NCI-H2107 treated with DMSO at 0.1 percent for 48 hours (cell line): ENCODE measurements at regions not wholly inside any gene's neighbourhood (a gene's known extent, or its start where the extent isn't known, plus 50 kb on each side); places are given as distances from the start of the nearest gene placed in this dataset.

Experiments used
- DNase-seq: peaks from one replicate; lab custom pipeline; 2025; ENCODE audit not compliant: unreplicated experiment; lab: John Stamatoyannopoulos, UW

DNA sequence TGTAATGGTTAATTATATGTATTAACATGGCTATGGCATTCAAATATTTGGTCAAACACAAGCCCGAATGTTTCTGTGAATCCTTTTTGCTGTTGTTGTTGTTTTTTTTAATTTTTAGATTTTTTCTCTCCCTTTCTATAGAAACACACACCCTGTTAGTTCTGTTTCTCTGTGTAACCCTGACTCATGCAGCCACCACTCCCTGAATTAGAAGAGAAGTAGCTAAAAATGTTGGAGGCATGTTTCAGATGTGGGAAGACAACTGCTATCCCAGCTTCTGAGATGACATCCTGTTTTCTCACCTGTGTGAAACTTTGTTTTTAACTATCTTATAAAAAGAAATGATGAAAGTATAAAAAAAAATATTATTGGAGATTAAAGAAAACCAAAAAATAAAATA lies 219.6 kb upstream of the RGPD4 start:
- no peak for DNase-seq

DNA sequence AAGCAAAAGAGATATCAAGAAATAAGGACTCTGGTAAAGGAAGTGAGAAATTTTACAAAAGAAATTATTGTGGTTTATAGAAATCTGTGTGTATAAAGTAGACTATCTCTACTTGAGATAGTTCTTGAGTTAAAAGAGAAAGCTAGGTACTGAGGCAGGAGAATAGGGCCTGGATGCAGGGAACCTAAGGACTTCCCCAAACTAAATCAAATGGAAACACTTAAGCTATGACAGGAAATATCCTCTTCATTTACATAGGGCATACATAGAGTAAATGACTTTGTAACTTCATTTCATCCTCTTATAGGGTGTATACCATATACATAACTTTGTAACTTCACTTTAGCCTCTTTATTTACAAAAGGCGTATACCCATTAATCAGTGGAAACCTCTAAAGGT lies 219.2 kb upstream of the RGPD4 start:
- no peak for DNase-seq

DNA sequence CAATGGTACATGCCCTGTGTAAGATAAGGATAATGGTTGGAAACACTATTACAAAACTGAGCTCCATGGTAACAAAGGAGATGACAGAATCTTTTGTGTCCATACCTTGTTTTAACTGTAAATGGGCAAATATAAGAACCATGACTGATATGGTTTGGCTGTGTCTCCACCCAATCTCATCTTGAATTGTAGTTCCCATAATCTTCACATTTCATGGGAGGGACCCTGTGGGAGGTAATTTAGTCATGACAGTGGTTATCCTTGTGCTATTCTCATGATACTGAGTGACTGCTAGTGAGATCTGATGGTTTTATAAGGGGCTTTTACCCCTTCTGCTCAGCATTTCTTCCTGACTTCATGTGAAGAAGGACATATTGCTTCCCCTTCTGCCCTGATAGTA lies 211.7 kb upstream of the RGPD4 start:
- no peak for DNase-seq

DNA sequence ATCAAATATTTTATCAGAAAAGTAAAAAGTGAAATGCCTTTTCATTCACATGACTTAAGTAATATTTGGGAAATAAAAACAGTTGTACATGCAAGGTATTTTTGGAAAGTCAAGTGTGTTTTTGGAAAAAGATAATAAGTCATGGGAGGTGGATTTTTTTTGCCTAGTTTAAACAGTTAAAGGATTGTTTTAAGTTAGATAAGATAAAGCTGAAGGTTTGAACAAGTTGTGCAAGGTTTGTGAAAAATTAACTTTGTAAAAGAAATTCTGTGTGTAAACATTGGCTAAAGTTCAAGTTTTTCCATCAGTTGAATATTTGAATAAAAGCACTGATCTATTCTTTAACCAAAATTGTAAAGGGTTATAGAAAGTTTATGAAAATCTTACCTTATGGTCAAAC lies 207.9 kb upstream of the RGPD4 start:
- no peak for DNase-seq

DNA sequence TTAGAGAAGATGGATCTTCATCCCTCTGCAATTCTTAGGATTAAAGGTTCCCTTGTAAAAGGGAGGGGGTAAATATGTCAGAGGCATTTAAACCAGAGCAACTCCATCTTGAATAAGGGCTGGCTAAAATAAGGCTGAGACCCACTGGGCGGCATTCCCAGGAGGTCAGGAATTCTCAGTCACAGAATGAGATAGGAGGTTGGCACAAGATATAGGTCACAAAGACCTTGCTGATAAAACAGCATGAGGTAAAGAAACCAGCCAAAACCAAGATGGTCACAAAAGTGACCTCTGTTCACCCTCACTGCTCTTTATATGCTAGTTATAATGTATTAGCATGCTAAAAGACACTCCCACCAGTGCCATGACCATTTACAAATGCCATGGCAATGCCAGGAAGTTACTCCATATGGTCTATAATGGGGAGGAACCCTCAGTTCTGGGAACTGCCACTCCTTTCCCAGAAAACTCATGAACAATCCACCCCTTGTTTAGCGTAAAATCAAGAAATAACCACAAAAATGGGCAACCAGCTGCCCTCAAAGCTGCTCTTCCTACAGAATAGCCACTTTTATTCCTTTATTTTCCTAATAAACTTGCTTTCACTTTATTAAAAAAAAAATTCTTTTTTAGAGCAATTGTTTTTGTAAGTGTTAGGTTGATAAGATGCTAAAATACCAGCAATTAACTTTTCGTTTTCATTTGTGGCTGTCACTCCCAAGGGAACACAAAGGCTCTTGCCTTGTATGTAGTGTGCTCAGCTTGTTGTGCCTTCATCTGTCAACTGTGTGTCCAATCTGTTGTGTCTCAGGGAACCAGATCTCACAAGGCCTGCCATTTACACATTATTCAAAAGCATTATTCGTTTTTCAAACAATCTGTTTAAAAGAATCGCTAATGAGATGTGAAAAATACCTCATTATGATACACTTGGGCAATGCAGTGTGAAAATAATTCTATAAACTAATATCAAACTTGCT lies 205.2 kb upstream of the RGPD4 start:
- DNase-seq = no peak

DNA sequence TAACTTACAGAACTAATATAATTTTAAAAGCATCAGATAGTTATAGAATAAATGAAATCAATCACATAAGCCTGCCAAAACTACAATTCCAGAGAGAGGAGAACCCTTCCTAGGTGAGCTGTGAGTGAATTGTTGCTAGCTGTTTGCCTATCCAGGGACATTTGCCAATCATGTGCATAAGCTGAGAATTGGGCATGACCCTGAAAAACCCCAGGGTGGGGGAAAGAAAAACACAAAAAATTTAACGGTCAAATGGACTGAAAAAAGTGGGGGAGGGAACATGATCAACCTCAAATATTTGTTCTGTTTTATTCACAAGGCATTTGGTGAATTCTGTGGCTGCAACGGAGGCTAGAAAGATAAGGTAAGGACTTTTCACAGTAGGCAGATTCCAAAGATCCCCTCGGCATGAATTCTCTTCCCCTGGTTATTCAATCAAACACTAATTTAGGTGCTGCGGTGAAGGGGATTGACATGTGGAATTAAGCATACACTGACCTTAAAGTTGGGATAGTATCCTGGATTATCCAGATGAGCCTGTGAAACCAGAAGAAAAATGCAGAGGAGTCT lies 203.9 kb upstream of the RGPD4 start:
- no peak for DNase-seq

DNA sequence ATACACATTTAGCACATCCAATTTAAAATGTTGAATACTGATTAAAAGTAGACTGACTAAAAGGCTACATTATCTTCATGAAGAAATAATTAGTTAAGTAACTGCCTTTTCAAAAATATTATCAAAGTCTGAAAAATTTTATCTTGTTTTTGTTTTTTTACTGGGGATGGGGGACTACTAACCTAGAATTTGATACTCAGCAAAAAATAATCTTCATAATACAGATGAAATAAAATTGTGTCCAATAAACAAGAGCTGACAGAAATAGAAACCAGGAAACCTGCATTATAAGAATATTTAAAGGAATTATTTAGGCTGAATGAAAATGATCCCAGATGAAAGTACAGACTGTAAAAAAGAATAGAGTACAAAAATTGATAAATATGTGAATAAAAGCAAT lies 200.7 kb upstream of the RGPD4 start:
- DNase-seq = no peak

DNA sequence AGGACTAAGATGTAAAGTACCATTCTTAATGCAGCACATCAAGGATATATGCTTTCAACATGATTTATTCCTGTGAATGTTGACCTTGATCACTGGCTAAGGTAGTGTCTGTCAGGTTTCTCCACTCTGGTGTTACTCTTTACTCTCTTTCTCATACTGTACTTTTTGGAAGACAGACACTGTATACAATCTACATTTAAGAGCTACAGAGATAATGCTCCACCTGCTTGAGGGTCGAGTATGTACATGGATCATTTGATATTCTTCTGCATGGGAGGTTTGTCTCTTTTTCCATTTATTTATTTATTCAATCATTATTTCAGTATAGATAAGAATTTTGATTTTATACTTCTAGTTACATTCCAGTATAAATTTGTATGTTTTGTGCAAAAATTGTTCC lies 199.5 kb upstream of the RGPD4 start:
- no peak for DNase-seq

DNA sequence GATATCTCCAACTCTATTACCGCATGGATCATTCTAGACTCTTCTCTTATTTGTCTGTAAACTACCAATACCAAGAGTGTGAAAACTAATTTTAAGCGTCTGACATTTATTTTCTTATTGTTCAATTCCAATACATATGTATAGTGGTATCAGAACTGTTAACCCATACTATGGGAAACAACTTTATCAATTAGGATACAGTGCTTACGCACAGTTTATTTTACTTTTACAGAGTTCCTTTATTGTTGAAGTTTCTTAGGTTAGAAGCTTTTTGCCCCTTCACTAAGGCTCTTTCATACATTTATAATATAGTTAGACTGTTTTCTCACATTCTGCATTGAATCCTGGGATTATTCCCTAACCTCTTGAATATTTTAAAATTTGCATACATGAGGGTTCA lies 198.8 kb upstream of the RGPD4 start:
- no peak for DNase-seq

DNA sequence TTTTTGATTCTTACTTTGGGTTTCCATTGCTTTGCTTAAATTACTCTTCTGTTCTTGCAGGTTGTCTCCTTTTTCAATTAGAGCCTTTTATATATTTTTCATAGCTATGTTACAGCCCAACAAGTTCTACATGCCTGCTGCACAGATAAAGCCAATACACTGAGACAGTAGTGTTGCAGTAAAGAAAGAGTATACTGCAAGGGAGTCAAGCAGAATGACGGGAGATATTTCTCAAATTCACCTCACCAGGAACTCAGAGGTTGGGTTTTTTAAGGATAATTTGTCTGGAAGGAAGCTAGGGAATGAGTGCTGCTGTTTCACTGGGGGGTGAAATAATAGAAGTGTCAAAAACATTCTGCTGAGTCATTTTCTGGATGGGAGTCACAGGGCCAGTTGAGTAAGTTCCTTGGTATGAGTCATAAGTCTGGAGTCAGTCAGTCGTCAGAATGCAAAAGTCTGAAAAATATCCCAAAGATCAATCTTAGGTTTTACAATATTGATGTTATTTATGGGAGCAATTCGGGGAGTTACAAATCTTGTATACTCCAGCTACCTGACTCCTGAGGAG lies 193.0 kb upstream of the RGPD4 start:
- no peak for DNase-seq

DNA sequence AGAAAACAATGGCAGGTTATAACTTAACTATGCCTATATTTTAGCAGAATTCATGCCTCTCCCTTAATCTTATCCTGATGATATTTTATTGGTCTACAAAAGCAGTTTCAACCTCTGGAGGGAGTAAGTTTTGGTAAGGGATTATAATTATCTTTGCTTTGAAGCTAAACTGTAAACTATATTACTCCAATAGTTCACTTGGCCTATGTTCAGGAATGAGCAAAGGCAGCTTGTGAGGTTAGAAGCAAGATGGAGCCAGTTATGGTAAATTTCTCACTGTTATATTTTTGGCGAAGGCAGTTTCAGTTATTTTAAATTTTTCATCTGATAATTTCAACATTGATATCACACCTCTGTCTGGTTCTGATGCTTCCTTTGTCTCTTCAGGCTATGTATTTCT lies 192.5 kb upstream of the RGPD4 start:
- no peak for DNase-seq

DNA sequence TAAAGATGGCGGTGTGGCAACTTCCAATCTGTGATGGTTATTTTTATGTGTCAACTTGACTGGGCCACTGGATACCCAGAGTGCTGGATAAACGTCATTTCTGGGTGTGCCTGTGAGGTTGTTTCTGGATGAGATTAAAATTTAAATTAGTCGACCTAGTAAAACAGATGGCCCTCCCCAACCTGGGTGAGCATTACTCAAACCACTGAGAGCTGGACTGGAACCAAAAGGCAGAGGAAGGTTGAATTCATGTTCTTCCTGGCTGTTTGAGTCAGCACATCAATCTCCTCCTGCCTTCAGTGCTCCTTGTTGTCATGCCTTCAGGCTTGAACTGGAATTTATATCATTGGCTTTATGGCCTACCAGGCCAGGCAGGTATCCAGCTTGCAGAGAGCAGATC lies 190.8 kb upstream of the RGPD4 start:
- no peak for DNase-seq

DNA sequence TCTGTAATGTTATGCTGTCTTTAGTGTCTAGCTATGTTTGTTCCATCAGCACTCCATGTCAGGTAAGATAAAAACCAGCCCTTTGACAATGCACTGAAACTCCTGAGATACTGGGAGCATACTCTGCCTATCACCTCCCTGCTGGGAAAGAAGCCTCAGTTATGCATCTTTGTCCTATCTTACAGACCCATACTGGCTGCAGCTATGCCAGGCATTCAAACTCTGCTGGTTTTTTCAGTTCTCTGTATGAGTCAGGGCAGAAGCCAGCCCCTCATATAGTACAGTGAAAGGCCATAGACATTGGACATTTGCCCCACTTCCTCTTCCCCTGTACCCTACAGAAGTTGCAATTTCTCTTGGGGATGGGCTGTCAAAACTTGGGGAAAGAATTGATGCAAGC lies 181.1 kb upstream of the RGPD4 start:
- DNase-seq = no peak

DNA sequence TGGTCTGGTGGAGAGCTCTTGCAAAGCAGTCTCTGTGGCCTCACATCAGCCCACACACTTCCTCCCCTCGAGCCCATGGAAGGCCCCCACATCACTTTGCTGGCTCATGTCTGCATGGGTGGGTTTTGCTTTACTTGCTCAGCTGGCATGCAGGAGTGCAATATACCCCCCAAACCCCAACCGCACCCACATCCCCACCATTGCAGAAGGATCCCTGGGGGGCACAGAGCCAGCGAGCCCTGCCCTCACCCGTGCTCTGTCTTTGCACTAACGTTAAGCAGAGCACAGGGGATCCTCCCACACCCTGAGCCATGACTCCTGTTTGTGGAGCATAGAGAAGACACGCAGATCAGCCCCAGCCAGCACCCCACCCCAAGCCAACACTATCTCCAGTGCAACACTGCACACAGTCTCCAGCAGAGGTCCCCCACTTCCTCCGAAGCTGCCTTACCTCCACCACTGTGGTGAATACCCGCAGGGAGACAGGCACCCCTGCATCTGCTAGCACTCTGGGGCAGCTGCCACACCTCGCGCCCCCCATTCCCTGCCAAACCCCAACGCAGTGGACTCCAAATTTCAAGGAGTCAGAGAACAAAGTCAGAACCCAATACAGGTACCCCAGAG lies 177.8 kb upstream of the RGPD4 start:
- no peak for DNase-seq

DNA sequence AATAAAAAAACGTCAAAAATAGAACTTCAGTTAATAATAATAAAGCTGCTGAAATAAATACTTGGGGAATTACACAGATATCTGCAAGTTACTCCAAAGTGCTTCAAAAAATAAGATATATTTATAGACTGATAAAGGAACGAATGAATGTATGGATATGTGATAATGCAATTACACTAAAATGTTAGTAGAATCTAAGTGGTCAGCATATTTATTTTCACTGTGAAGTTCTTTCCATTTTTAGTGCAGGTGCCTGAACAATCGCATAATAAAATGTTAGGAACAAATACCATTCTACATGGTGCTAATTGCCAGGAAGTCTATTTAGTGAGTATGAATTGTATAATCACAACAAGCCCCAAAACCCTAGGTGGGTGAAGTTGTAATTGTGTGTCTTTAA lies 169.6 kb upstream of the RGPD4 start:
- DNase-seq = no peak

DNA sequence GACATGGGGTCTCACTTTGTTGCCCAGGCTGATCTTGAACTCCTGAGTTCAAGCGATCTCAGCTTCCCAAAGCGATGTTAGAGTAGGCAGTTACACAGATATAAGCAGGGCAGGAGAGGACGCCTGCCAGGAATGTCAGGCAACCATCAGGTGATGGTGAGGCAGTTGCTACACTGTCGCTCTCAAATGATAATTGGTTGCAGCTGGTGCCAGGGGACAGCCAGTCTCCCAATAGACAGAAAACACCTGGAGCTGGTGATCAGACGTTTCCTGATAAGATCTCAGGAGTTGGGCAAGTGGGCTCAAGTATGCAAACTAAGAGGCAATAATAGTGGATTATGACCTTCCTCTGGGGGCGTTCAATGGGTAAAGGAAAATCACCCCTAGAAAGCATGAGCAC lies 163.1 kb upstream of the RGPD4 start:
- DNase-seq = no peak

DNA sequence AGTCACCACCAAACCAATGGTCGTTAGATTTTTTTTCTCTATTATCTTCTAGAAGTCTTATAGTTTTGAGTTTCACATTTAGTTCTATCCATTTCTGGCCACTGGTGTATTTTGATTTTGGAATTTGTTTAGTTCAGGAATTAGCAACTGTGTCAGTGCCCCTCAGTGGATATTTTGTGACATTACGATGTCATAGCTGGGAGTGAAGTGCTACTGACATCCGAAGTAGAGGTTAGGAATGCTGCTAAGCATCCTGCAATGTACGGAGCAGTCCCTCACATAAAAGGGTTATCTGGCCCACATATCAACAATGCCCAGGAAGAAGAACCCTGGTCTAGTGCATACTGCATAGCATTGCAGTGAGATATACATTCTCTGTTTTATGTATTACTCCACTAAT lies 157.4 kb upstream of the RGPD4 start:
- DNase-seq = no peak

DNA sequence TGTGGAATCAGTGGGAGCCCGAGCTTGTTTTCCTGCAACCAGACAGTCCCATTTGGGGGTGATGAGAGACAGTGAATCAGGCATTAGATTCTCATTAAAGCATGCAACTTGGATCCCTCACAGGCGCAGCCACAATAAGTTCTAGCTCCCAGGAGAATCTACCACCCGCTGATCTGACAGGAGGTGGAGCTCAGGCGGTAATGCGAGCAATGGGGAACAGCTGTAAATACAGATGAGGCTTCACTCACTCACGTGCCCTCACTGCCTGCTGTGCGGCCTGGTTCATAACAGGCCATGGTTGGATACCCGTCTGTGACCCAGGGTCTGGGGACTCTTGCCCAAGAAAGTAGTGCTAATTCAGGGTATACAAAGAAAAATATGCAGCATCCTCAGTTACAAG lies 144.8 kb upstream of the RGPD4 start:
- peak; percentile 3 for DNase-seq

DNA sequence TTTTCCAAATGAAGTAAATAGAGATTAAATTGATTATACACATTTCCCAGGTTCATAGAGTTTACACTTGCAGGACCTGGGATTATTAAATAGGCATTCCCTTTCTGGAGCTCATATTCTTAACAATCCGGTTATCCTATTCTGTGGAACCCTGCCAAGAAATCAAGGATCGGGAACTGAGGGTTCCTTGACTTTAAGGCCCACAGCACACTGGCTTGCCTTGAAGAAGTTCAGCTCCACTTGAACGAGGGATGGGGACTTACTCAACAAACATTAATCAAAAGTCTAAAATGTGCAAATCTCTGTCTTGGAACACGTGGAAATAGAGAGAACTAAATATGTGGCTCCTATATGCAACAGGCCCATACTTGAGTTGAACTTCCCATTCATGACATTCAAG lies 142.3 kb upstream of the RGPD4 start:
- DNase-seq = no peak

DNA sequence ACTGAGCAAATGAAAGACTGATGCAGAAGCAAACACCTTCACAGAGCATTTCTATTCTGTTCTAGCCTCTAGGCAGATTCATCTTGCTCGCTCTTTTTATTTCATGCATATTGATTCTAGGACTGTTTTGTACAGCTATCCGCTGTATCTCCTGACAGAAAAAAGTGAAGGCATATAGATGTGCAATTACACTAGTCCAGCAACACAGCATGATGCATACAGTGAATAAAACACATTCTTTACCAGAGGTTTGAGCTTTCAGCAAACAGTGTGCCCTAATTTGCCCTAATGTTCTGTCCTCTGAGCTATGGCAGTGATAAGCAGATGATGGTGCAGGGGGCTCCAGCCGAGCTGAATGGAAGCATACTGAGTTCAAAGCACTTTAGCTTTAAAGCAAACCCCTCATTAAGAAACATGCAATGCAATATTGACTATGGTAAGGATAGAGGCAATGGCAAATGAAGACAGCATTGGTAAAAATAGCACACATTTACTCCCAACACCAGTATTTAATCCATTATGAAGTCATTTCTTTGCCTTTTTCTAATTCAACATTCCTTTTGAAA lies 141.2 kb upstream of the RGPD4 start:
- no peak for DNase-seq

DNA sequence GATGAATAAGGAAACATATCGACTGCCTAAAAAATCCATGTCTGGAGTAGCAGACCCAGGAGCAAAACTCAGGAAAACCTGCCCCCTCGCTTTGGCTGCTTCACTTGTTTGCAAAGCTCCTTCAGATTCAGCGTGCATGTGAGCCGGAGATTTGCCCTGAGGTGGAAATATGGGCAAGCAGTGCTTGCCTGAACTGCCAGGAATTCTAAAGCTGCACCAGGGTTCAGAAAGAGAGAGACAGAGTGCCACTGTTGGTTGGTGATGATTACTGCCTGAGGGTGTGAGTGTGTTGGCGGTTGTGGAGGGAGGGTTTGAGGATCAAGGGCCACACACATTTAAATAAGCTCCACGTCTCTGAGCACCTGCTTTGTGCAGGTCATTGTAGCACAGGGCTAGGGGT lies 139.6 kb upstream of the RGPD4 start:
- no peak for DNase-seq

DNA sequence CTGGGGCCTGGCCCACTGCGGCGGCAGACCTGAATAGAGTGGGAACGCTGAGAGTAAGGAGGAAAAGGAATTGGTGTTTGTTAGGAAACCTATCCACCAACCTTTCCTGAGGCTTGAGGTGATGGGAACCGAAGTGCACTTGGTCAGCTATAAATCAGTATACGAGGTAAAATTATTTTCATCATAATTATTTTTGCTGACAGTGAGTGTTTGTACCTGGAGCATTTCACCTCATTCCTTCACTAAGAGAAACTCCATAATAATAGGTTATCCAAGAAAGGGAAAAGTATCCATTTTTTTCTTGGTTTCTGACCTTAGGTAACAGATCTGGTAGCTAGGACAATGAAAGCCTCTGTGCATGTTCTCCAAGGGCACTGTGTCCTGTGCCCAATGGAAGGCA lies 138.6 kb upstream of the RGPD4 start:
- no peak for DNase-seq
